ENCODE measurements at regions not wholly inside any gene's neighbourhood (a gene's known extent, or its start where the extent isn't known, plus 50 kb on each side); places are given as distances from the start of the nearest gene placed in this dataset.

- no peak for TF ChIP-seq CTCF (IDR thresholded peaks at IDR 0.05)
- no peak for TF ChIP-seq POLR2A (IDR thresholded peaks at IDR 0.05)
These were observed 99.5 kb upstream of the SPATA13 start for GRCh38 chr13:24060993-24061392.
